ENCODE measurements at regions not wholly inside any gene's neighbourhood (a gene's known extent, or its start where the extent isn't known, plus 50 kb on each side); places are given as distances from the start of the nearest gene placed in this dataset.

DNA sequence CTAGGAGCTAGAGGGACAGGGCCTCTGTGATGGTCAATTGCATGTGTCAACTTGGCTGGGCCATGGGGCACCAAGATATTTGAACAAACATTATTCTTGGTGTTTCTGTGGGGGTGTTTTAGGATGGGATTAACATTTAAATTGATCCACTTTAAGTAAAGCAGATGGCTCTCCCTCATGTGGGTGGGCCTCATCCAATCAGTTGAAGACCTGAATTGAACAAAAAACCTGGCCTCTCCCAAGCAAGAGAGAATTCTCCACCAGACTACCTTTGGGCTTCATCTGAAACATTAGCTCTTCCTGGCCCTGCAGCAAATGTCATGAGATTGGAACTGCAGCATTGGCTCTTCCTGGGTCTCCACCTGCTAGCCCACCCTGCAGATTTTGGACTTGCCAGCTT is 207.1 kb upstream of the ATP6AP2 start:
- Histone ChIP-seq H3K27ac (no peak overlapping the region), H3K9me3 (no peaks in the 10 kb centered on the region), H3K4me2 (no peak overlapping the region), H3K4me3 (no peak overlapping the region), H3K4me1 (no peaks in the 10 kb centered on the region)
- TF ChIP-seq ZFP36 (IDR thresholded peaks at IDR 0.05; ENCODE audit: borderline replicate concordance, partially characterized antibody) (no peak), HOXB5 (CRISPR knock-in tag; IDR thresholded peaks at IDR 0.05) (no peak), PHF8 (IDR thresholded peaks at IDR 0.05; ENCODE audit: borderline replicate concordance, low read depth) (no peak), JUNB (IDR thresholded peaks at IDR 0.05) (no peak), HES2 (IDR thresholded peaks at IDR 0.05) (no peak), SREBF2 (IDR thresholded peaks at IDR 0.05) (no peak), ESRRA (IDR thresholded peaks at IDR 0.05; ENCODE audit: borderline replicate concordance, low read length) (no peak), KDM5A (IDR thresholded peaks at IDR 0.05) (no peak), MYC (IDR thresholded peaks at IDR 0.05; ENCODE audit: borderline replicate concordance, low read length) (no peak)
- no peak for ATAC-seq
- FAIRE-seq, result no peak
- CTCF ChIA-PET, result no interaction called here
- POLR2A ChIA-PET, result no interaction called here
- DNase-seq (ENCODE audit: low read depth in 1 of 2, low spot score in 1 of 2), result no peak

DNA sequence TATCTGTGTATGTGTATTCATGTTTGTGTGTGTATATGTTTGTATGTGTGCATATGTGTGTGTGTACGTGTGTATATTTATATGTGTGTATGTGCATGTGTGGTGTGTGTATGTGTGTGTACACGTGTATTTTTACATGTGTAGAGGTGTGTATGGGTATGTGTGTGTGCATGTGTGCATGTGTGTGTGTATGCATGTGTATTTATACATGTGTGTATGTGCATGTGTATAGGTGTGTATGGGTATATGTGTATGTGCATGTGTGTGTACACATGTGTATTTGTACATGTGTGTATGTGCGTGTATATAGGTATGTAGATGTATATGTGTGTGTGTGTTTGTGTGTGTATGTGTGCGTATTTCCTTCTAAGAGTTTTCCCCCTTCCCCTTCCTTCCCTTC is 207.7 kb upstream of the ATP6AP2 start:
- WGBS (ENCODE audit: missing lambda C conversion rate), result 63% methylated on average over 4 of the region's 4 CpGs
- TF ChIP-seq FOSB (CRISPR knock-in tag; IDR thresholded peaks at IDR 0.05) (no peak), NPAS2 (CRISPR knock-in tag; IDR thresholded peaks at IDR 0.05; ENCODE audit: borderline replicate concordance) (no peak), POLR2AphosphoS2 (conservative IDR thresholded peaks at IDR 0.05; ENCODE audit: low read length) (no peak), POLR2A (IDR thresholded peaks at IDR 0.05; ENCODE audit: low read length) (no peak), RARB (CRISPR knock-in tag; IDR thresholded peaks at IDR 0.05) (no peak), PBX3 (IDR thresholded peaks at IDR 0.05) (no peak), BHLHE40 (IDR thresholded peaks at IDR 0.05; ENCODE audit: low read depth, low read length) (no peak), CBX8 (IDR thresholded peaks at IDR 0.05) (no peak), SMC3 (IDR thresholded peaks at IDR 0.05) (no peak), HOXB13 (CRISPR knock-in tag; IDR thresholded peaks at IDR 0.05; ENCODE audit: low read depth) (no peak), E2F6 (IDR thresholded peaks at IDR 0.05; ENCODE audit: borderline replicate concordance, low read depth) (no peak), ZC3H11A (IDR thresholded peaks at IDR 0.05) (no peak), CTCF (IDR thresholded peaks at IDR 0.05) (no peak), CEBPB (IDR thresholded peaks at IDR 0.05) (no peak), ATOH8 (CRISPR knock-in tag; IDR thresholded peaks at IDR 0.05; ENCODE audit: low read depth) (no peak), CHD4 (IDR thresholded peaks at IDR 0.05; ENCODE audit: borderline replicate concordance) (no peak)
- no peaks in the 10 kb centered on the region for H3K4me1 ChIP-seq
- no peak overlapping the region for H3K4me3 ChIP-seq
- ATAC-seq, result no peak
- no peaks in the 10 kb centered on the region for H3K9me3 ChIP-seq
- FAIRE-seq, result no peak
- POLR2A ChIA-PET, result no interaction called here
- CTCF ChIA-PET, result no interaction called here
- DNase-seq (ENCODE audit: low read depth in 1 of 2, low spot score in 1 of 2), result no peak
- H3K4me2 ChIP-seq, result no peak overlapping the region
- H3K27ac ChIP-seq, result no peak overlapping the region
